ENCODE measurements at regions not wholly inside any gene's neighbourhood (a gene's known extent, or its start where the extent isn't known, plus 50 kb on each side); places are given as distances from the start of the nearest gene placed in this dataset.
"Not testable (repeated sequence)": the region's sequence is repeated elsewhere in the genome, so short reads cannot be mapped to it uniquely, and the experiment has no call there.

DNA sequence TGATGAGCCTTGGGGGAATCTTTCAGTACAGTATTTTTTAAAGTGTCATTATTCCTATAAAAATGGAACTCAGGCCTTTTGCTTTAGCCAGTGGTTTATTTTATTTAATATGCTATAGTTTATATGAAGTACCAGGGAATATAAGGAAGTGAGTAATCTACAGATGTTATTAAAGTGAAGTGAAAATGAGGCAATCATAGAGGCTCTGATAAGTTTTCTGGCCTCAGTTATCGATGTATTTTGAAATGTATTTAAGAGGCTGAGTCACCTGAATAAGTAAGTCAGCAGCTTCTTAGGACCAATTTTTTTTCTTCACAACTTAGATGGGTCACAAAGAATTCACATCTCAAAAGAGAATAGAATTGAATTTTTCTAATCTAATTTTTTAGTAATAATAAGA is 829.0 kb downstream of the DNAH5 start:
- in situ Hi-C loops (cut with HindIII; ENCODE audit: low pct_unique_long_range_greater_than_20kb, low sequenced_read_pairs): no loop called here
- TF ChIP-seq JUND (IDR thresholded peaks at IDR 0.05; ENCODE audit: low read depth): no peak
- DNase-seq (ENCODE audit: low read depth in 1 of 2, low spot score in 1 of 2): no peak

DNA sequence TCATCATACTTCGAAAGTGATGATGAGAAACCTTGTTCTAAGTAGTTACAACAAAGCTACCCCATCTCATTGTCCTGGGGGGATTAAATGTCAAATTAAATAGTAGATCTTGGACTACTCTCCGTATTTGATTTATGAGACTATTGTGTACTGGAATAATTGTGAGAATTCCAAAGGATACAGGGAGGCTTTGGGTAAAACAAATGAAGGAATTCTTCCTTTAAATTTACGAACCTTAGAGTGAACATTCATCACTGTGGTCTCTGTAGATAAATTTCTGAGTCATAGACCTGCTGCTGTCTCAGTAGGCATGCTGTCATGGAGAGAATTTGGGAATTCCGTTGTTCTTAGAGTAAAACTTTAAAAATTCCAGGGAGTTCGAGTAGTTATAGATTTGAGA is 836.2 kb downstream of the DNAH5 start:
- no peak for DNase-seq (ENCODE audit: low read depth in 1 of 2, low spot score in 1 of 2)
- TF ChIP-seq JUND (IDR thresholded peaks at IDR 0.05; ENCODE audit: low read depth): no peak
- in situ Hi-C loops (cut with HindIII; ENCODE audit: low pct_unique_long_range_greater_than_20kb, low sequenced_read_pairs): no loop called here

DNA sequence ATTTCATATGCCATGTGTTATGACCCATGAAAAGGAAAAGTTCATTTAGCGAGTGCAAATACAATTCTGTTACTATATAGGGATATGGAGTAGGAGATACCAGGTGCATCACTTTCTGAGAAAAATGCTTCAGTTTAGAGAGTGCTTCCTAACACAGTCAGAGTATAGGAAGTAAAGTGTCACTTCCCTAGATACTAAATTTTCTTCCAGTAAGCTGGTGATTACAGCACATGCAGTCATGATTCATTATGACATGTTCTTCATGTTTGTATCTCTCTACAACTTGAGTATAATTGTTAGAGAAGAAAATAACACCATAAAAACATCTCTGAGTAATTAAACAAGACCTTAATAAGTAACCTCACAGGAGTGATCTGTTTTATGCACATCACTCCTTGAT is 837.0 kb downstream of the DNAH5 start:
- DNase-seq (ENCODE audit: low read depth in 1 of 2, low spot score in 1 of 2): no peak
- TF ChIP-seq JUND (IDR thresholded peaks at IDR 0.05; ENCODE audit: low read depth): no peak
- in situ Hi-C loops (cut with HindIII; ENCODE audit: low pct_unique_long_range_greater_than_20kb, low sequenced_read_pairs): no loop called here

DNA sequence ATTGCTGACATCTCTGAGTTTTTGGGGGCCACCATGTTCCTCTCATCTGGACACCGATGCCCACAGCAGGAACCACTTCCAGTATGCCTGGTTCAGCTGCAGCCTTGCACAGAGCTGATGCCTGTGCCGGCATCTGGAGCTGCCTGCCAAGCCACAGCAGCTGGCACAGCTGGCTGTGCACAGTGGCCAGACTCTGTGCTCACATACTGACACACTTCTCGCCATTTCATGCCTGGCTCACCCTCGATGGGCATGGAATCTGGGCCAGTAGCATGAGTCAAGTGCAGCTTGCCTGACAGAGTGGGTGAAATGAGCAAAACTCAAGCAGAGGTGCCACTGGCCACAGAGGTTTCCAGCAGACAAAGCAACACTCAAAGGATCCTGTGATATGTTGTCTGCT is 863.4 kb downstream of the DNAH5 start:
- no peak for TF ChIP-seq JUND (IDR thresholded peaks at IDR 0.05; ENCODE audit: low read depth)
- no peak for DNase-seq (ENCODE audit: low read depth in 1 of 2, low spot score in 1 of 2)
- in situ Hi-C loops (cut with HindIII; ENCODE audit: low pct_unique_long_range_greater_than_20kb, low sequenced_read_pairs): no loop called here

DNA sequence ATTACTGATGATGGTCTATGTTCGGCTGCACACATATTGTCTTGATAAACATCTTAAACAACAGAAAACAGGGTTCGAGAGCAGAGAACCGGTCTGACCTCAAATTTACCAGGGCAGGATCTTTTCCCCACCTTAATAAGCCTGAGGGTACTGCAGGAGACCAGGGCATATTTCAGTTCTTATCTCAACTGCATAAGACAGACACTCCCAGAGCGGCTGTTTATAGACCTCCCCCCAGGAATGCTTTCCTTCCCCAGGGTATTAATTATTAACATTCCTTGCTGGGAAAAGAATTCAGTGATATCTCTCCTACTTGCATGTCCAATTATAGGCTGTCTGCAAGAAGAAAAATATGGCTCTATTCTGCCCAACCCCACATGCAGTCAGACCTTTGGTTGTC is 871.6 kb downstream of the DNAH5 start:
- DNase-seq (ENCODE audit: low read depth in 1 of 2, low spot score in 1 of 2); in situ Hi-C loops (cut with HindIII; ENCODE audit: low pct_unique_long_range_greater_than_20kb, low sequenced_read_pairs): not testable (repeated sequence)

DNA sequence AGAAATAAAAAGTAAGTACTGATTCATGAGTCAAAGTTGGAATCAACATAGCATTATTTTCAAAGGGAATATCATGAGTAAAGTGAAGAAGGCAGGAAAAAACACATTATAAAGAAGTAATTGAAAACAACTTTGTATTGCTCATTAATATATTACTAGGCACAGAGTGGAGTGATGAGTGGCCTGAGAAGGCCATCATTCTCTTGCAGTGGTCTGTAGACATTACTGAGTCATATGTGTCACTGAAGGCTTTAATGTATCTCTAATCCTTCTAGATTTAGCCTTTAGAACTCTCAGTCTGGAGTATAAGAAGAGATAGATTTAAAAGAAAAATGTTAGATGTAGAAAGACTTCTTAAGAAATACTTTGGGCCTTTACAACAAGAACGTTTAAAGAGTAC is 881.4 kb downstream of the DNAH5 start:
- in situ Hi-C loops (cut with HindIII; ENCODE audit: low pct_unique_long_range_greater_than_20kb, low sequenced_read_pairs): no loop called here
- DNase-seq (ENCODE audit: low read depth in 1 of 2, low spot score in 1 of 2): no peak
- no peak for TF ChIP-seq JUND (IDR thresholded peaks at IDR 0.05; ENCODE audit: low read depth)

DNA sequence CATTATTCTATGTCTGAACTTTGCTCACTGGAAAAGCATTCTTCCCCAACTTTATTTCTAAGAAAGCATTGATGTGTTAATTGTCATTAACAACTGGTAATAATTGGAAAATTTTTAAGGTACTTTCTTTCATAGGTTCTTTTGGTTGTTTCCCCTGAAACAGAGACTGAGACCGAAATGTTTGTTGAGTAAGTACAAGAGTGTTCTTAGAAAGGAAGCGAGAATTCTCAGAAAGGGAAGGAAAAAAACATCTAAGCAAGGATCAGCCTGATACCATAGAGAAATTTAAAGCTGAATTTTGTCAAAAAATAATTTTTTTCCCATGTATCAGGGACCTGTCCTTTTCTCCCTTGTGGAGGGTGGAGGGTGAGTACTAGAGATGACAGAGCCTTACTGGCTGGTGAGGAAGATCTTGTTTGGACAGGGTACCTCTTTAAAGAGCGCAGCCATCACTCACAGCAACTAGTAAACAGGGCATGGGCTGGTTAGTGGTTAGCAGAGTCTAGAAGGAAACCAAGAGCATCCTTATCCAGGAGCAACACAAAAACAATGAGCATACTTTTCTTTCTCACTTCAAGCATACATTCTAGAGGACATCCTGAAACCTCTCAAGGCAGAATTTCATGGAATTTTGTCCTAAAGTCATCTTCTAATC is 898.5 kb downstream of the DNAH5 start:
- in situ Hi-C loops (cut with HindIII; ENCODE audit: low pct_unique_long_range_greater_than_20kb, low sequenced_read_pairs): no loop called here
- no peak for TF ChIP-seq JUND (IDR thresholded peaks at IDR 0.05; ENCODE audit: low read depth)
- no peak for DNase-seq (ENCODE audit: low read depth in 1 of 2, low spot score in 1 of 2)

DNA sequence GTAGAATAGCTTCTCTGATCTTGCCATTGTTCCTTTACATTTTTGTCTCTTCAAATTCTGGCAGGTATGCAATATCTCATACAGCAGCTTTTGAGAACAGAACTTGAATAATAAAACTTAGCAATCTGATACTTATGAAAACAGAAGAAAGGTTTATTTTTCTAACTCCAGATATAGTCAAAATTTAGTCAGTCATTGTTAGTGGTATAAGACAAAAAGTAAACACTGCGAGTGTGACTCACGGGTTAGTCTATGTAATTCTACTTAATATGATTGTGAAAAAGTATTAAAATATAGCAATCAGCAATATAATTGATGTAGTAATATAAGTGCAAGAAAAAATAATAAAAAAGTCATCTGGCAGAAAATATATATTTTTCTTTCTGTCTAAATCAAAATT is 910.4 kb downstream of the DNAH5 start:
- in situ Hi-C loops (cut with HindIII; ENCODE audit: low pct_unique_long_range_greater_than_20kb, low sequenced_read_pairs): no loop called here
- no peak for TF ChIP-seq JUND (IDR thresholded peaks at IDR 0.05; ENCODE audit: low read depth)
- no peak for DNase-seq (ENCODE audit: low read depth in 1 of 2, low spot score in 1 of 2)

DNA sequence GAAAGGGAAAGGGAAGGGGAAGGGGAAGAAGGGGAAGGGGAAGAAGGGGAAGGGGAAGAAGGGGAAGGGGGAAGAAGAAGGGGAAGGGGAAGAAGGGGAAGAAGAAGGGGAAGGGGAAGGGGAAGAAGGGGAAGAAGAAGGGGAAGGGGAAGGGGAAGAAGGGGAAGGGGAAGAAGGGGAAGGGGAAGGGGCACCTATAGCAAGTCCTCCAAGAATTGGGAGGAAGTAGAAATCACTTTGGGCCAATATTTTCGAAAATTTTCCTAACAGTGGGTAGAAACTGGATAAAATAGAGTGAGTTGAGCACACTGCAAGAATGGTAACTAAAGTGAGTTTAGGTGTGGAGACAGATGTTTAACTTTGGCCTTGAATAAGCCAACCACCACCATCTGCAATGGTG is 915.3 kb downstream of the DNAH5 start:
- DNase-seq (ENCODE audit: low read depth in 1 of 2, low spot score in 1 of 2): no peak
- in situ Hi-C loops (cut with HindIII; ENCODE audit: low pct_unique_long_range_greater_than_20kb, low sequenced_read_pairs): no loop called here
- no peak for TF ChIP-seq JUND (IDR thresholded peaks at IDR 0.05; ENCODE audit: low read depth)

DNA sequence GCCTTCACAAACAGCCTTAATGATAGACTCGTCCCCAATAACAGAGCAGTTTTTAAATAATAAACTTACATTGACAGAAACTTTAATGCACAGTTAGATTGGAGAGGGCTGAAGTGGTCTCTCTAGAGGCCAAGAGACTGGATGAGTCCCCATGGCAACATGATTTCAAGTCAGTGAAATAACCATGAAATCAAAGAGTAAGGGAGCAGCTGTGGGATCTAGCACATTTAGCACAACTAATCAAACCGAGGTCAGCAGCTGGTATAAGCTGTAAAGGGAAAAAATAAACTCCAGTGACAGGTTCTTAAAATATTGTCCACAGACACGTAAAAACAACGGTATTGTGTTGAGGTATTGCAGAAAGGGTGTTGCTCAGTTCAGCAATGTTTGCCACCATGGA is 916.6 kb downstream of the DNAH5 start:
- no peak for DNase-seq (ENCODE audit: low read depth in 1 of 2, low spot score in 1 of 2)
- no peak for TF ChIP-seq JUND (IDR thresholded peaks at IDR 0.05; ENCODE audit: low read depth)
- in situ Hi-C loops (cut with HindIII; ENCODE audit: low pct_unique_long_range_greater_than_20kb, low sequenced_read_pairs): no loop called here

DNA sequence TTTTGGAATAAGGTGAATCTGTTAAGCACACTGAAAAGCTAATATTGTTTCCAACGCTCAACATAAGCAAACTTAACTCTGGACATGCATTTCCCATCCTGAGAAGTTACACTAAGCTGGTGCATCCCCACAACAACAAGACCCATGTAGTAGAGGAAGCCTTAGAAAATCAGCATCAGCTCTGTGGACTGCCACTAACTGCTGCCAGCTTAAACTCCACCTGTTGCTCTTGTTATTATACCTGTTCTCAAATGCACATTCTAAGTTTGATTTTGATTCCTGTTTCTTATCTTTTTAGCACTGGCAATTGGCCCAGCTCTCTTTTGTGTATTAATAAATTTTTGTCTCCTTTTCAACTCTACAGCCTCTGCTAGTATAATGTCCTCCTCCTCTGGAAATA is 924.8 kb downstream of the DNAH5 start:
- TF ChIP-seq JUND (IDR thresholded peaks at IDR 0.05; ENCODE audit: low read depth): no peak
- in situ Hi-C loops (cut with HindIII; ENCODE audit: low pct_unique_long_range_greater_than_20kb, low sequenced_read_pairs): no loop called here
- no peak for DNase-seq (ENCODE audit: low read depth in 1 of 2, low spot score in 1 of 2)

DNA sequence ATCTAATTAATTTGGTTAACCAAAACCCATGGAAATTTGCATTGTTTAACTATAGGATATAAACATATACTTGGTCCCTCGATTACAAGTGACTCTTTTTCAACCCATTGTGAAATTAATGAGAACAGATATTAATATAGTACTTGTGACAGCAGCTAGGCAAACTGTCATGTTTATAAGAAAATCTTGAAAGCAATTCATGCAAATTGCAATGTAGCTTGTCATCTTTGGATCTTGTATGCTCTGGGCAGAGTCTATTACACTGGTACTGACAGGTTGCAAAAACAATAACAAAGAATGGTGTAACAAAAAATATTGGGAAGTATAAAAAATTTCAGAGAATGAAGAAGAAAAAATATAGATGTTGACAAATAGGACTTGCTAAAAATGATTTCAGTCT is 941.0 kb downstream of the DNAH5 start:
- no peak for DNase-seq (ENCODE audit: low read depth in 1 of 2, low spot score in 1 of 2)

DNA sequence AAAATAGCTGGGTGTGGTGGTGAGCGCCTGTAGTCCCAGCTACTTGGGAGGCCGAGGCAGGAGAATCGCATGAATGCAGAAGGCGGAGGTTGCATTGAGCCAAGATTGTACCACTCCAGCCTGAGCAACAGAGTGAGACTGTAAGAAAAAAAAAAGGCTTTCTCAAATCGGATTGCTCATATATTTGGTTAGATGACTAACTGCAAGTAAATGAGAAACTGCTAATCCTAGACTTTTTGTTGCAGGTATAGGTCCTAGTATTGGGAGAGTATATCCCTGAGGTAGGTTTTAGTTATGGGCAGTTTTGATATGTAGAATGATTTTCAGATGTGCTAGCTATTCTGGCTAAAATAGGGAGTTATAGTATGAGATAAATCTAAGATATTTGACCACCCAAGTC is 944.8 kb downstream of the DNAH5 start:
- DNase-seq (ENCODE audit: low read depth in 1 of 2, low spot score in 1 of 2): no peak
- TF ChIP-seq JUND (IDR thresholded peaks at IDR 0.05; ENCODE audit: low read depth): no peak
- in situ Hi-C loops (cut with HindIII; ENCODE audit: low pct_unique_long_range_greater_than_20kb, low sequenced_read_pairs): no loop called here

More for the DNA sequence above, 941.0 kb downstream of the DNAH5 start:
- TF ChIP-seq JUND (IDR thresholded peaks at IDR 0.05; ENCODE audit: low read depth): no peak
- in situ Hi-C loops (cut with HindIII; ENCODE audit: low pct_unique_long_range_greater_than_20kb, low sequenced_read_pairs): no loop called here

DNA sequence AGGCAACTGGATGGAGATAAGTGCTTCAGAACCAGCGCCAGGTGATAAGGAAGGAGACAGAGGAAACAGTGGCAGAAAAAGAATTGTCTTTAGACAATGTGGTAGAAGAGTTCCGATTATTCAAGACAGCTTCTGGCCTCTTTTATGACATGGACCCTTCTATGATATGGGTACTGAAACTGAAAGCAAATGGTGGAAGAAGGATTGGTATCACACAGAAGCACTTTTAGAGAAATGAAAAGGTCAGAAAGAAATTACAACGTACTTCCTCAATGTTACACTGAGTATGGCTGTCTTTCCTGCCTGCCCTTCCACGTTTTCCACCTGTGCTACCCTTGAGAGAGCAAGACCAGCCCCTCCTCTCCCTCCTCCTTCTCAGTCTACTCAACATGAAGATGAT is 959.3 kb downstream of the DNAH5 start:
- DNase-seq (ENCODE audit: low read depth in 1 of 2, low spot score in 1 of 2): no peak
- in situ Hi-C loops (cut with HindIII; ENCODE audit: low pct_unique_long_range_greater_than_20kb, low sequenced_read_pairs): no loop called here
- TF ChIP-seq JUND (IDR thresholded peaks at IDR 0.05; ENCODE audit: low read depth): no peak

Measured in T47D (cell line).